Stimulated activated CD4-positive, alpha-beta T cell treated with anti-CD3 and anti-CD28 coated beads, TNF-alpha, amount 100 ng/mL, for 1 hour (primary cell): ENCODE measurements at regions not wholly inside any gene's neighbourhood (a gene's known extent, or its start where the extent isn't known, plus 50 kb on each side); places are given as distances from the start of the nearest gene placed in this dataset.
"Not testable (repeated sequence)": the region's sequence is repeated elsewhere in the genome, so short reads cannot be mapped to it uniquely, and the experiment has no call there.

Source experiments
- DNase-seq, 3 donors: peaks; one replicate each; pipeline ENCODE4 v3.0.0-alpha.2; 2020; ENCODE audit warnings: low read depth in 3 of 3, low spot score in 1 of 3

DNA sequence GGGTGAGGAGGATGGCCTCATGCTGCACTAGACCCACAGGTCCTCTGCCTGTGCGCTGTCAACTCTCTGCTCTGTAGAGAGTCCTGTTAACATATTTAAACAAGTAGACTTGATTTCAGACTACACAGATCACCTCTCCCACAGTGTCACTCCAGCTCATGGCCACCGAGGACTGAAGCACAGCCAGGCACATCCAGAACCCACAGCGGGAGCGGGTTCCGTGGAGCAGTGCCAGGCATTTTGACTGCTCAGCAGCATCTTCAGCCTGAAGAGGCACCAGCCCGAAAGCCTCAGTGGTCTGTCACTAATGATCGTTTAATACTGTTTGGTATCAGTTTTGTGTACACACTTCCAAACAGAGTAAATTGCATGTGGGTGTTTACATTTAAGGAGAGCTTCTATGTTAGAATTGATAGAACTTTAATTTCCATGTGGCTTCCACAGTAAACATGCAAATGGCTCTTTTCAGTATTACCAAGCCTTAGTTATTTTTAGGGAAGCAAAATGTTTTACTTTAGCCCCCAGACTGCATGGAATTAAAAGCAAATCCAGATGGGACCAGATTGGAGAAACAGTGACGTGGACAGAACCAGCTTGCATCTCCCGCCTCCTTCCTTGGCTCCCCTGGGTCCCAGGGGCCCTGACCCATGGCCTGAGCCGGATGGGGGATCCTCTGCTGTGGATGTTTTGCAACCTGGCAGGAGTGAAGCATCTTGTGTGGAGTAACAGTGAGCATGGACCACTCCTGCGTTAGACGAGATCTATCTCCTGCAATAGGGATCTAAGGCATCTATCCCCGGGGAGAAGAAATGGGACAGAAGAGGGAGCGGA is 196.7 kb upstream of the CDH4 start:
- DNase-seq: no peak

DNA sequence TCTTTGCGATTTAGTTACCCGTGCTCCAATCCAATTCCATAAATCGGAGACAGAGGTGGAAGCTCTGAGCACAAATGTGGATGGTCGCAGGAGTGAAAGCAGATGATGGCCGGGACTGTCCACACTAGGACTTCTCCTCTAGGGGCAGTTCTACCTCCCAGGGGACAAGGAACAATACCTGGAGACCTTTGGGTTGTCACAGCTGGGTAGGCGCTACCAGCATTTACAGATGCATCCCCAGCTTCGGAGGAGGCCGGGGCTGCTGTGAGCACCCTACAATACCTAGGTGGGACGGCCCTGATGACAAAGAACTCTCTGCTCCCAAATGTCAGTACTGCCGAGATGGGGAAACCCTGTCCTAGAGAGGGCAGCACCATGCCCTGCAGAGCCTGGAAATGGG is 195.9 kb upstream of the CDH4 start:
- no peak for DNase-seq

DNA sequence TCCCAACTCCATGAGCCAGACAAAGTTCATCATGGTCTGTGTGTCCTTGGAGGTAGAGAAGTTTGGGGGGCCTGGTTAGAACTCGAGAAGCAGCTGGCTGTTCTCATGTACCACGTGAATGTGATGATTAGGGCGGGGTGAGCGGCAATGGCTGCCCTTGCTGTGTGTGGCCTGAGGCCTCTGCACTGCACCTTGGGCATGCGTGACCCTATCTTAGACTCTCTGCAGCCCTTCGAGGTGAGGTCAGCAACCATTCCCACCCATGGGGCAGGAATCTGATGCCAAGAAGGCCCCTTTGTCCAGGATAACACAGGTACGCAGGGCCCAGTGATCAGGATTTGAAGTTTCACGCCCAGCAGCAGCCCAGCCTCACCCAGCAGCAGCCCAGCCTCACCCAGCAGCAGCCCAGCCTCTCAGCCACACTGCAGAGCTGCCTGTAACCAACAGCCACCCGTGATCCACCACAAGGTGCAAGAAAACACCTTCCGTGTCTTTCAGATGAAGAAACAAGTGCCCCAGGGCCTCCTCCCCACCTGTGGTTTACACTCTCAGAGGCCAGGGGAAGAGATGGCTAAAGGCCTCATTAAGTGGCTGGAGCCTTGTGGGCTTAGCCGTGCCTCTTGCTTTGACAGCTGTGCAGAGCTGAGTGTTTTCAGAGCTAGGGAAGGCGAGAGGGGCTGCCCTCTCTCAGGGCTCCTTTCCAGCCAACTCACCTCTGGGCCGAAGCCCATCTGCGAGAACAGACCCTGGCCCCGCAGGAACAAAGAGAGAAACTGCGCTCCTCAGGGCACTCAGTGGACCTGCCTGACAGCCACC is 195.2 kb upstream of the CDH4 start:
- DNase-seq: no peak

DNA sequence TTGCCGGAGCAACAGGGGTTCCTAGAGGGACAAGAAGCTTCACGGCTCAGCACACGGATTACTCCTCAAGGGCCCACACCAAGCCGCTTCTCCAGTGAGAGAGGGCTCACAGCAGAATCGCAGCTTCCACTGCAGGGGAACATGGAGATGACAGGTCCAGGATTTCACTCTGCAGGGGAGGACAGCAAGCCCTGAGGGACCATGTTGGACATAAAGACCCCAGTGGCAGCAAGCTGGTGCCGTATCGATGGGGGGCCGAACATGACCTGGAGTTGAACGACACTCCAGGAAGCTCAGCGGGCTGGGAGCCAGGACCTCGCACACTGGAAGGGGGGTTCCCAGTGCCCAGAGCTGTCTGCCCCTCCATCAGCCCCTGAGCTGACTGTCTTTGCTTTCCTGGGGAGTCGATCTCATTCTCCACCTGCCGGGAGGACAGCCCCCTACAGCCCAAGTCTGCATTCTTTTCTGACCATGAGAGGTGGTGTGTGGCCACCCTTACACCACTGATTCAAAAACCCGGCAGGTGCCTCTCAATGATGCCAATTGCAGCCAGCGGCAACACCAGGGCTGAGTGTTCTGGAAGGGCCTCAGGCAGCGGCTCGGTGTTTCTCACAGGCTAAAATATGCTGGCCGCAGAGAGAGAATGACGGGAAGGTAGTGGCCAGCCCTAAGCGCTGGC is 194.5 kb upstream of the CDH4 start:
- no peak for DNase-seq

DNA sequence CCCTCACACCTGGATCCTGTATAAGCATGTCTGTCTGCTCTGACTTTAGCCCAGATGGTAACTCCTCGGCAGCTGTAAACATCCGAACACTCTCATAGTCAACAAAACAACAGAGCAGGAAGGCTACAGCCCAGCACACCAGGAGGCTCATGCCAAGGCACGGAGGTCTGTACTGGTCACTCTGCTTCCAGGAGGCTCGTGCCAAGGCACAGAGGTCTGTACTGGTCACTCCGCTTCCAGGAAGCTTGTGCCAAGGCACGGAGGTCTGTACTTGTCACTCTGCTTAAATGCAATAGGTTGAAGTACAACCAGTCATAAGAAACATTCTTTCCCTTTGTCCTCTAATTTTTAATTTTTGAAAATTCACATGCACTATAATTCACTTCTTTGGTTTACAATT is 190.1 kb upstream of the CDH4 start:
- DNase-seq: no peak

DNA sequence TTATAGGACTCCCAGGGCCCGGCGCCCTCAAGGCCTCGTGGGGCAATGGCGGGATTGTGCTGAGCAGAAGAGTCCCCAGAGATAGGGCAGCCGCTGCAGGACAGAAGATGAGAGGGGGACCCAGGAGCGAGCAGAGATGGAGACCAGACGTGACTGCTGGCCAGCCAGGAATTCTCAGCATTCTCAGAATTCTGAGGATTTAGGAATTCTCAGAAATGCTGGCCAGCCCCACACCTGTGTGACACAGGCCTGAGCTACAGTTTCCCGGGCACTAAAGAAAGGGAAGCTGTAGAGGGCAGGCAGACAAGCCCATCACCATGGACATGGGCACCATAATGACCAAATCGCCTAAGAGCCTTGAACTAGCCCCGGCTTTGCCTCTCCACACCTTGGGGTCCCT is 186.2 kb upstream of the CDH4 start:
- DNase-seq: no peak

DNA sequence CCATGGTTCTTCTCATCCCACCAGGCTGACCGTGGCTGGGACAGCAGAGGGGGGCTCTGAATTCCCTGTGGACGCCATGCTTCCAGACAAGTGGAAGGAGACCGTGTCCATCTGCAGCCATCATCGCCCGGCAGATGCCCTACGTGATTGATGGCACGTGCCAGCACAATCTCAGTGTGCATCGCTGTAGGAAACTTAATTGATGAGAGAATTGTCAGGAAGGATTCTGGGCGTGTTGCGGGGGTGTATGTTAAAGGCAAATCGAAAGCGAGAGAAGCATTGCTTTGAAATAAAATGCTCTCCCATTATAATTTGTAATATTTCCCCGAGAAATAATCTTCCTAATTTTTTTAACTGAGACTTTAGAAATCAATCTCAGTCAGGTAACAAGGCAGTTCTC is 185.5 kb upstream of the CDH4 start:
- DNase-seq: no peak

DNA sequence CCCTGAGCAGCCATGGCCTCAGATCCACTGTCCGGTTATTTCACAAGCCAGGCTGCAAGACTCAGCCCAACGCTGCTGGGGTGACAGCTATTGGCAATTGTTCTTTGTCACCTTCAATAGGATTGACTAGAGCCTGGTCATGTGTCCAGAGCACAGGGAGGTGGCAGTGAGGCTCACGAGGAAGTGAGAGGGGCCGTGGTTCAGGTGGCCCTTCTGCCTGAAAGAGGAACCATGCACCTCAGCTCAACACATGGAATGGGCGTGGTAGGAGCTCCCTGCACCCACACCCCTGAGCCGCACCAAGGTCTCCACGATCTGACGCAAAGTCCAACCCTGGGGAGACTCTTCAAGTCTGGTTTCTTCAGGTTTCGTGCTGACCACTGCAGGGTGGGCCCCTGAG is 184.8 kb upstream of the CDH4 start:
- DNase-seq: no peak

DNA sequence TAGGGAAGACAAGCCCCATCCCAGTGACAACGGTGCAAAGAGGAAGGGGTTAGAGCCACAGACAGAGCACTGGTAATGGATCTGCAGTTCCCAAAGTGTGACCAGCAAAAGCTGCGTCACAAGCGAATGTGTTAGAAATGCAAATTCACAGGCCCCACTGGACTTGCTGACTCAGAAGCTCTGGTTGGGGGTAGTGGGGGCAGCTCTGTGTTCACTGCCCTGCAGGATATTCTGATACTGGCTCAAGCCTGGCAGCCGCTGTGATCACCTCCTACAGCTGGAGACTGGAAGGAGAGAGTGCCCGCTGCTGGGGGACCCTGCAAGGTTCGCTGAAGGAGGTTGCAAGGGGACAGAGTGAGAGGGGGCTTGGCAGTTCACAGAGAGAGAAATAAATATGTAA is 179.7 kb upstream of the CDH4 start:
- DNase-seq: no peak

DNA sequence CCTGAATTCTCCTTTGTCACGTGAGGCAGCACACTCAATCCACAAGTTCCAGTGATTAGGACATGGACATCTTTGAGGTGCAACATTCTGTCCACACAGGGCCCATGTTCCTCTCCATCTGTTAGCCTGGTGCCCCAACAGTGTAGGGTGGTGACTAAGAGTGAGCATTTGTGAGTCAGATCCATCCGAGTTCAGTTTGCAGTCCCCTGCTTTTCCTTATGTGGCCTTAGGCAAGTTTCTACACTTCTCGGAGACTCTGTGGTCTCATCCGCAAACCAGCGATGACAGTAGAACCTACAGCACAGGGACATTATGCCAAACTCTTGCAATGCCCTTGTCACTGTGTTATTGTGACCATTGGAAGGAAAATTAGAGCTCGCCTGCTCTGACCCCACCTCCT is 178.7 kb upstream of the CDH4 start:
- no peak for DNase-seq

DNA sequence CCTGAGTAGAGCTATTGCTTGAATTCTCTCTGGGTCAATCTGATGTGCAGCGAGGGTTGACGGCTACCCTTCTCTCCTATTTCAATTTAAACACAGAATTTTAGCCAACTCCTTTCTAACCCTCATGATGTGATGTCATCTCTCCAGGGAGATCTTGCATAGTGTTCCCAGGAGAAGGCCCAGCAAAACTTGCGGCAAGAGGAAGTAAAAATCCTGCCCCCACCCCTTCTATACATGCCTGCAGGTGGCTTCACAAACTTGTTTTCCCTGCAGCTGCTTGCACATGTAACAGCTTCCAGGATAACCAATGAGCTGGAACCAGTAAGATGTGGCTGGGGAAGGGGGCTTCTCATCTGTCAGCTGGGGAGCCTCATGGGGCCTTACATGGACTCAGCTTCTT is 169.3 kb upstream of the CDH4 start:
- no peak for DNase-seq

DNA sequence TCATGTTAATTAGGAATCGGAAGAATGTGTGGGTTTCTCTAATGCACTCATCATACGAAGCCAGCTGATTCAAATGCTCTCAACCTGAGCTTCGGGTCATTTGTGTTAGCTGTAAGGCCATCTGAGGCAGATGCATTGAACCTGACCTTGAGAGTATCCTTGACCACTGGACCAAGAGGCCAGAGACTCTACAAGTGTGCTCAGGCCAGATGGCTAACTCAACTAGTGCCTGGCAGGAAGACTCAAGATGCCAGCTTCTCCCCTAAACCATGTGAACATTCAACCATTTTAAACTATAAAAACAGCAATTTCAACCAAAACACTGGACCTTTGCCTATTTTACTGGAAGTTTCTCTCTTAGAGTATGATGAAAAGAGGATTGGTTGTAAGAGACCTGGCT is 168.6 kb upstream of the CDH4 start:
- no peak for DNase-seq

DNA sequence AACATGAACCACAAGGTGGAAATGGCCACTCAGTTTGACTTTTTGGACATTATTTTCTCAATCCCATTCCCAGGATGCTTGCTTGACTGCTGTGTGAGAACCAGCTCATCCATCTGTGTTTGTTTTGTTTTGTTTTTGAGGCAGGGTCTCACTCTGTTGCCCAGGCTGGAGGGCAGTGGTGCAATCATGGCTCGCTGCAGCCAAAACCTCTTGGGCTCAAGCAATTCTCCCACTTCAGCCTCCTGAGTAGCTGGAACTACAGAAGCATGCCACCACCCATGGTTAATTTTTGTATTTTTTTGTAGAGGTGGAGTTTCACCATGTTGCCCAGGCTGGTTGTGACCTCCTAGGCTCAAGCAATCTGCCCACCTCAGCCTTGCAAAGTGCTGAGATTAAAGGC is 166.0 kb upstream of the CDH4 start:
- DNase-seq: no peak

DNA sequence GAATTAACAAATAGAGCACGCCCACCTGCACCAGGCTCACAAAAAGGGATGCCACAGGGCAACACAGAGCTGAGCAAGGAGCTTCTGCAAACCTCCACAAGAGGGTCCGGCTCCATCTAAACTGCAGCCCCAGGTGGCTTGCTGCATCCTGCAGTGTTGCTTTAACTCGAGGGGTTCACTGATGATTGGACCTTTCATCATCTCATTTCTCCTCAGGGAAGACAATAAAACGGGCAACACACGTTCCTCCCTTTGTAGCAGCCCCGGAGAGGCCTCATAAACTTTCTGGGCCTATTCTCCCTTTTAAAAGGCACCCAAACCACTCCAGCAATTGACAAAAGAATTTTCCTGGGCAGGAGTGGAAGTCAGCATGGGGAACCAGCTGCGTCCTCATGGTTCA is 161.5 kb upstream of the CDH4 start:
- DNase-seq: no peak

DNA sequence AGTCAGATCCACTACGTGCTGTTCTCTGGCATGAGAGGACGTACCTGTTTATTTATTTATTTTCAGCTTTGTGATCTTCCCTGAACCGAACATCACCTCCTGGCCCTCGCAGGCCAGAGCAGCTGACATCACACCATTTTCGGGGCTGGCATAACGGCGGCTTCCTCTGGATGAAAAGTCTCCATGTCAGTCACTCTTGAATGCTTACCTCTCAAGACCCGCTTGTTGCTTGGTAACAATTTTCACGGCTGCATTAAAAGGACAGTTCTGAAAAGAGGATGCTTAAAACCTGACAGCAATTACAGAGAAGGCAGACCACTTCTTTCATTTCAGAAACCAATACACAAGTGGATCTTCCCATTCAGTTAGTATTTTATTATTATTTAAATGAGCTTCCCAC is 159.8 kb upstream of the CDH4 start:
- DNase-seq: no peak

DNA sequence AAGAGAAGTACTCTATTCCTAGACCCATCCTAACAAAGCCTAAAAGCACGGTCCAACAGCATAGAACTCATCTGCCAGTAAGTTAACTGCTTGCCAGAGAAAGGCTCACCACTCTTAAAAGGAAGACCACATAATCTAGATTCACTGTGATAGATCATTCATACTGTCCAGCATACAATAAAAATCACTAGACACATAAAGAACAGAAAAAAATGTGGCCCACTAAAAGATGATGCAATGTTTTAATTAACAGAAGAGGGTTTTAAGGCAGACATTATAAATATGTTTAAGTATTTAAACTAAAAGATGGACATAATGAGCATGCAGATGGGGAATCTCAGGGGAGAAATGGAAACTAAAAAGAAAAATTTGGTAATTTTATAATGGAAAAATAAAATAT is 157.5 kb upstream of the CDH4 start:
- no peak for DNase-seq

DNA sequence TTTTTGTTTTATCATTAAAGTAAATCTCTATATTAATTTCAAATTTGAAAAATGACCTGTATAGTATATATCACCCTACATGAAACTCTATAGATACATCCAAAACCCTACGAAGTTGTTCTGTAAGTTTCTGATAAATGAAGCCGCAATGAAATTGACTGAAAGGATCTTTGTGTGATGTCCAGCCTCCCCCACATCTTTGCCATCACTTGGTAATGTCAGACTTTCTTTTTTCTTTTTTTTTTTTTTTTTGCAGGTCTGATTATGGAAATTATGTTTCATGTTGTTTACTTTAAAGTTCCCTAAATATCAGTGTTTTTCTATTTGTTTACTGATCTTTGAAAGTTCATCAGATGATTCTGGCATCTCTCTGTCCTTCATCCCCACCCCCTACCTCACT is 155.6 kb upstream of the CDH4 start:
- no peak for DNase-seq

DNA sequence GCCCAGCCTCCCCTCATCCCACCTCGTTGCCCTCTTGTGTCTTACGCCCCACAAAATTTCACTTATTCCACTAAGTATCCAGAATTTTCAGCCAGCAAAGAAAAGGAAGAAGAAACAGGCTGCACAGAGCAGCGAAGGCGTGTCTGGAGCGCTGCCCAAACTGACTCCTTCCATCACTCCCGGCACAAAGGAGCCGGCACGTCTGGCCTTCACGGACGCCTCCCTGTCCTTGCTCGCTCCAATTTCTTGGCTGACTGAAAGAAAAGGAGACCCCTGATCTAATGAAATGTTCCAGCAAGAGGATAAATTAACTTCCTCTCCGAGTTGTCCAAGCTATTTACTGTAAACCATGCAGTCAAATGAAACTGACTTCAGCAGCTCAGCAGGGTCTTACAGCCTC is 152.3 kb upstream of the CDH4 start:
- no peak for DNase-seq

DNA sequence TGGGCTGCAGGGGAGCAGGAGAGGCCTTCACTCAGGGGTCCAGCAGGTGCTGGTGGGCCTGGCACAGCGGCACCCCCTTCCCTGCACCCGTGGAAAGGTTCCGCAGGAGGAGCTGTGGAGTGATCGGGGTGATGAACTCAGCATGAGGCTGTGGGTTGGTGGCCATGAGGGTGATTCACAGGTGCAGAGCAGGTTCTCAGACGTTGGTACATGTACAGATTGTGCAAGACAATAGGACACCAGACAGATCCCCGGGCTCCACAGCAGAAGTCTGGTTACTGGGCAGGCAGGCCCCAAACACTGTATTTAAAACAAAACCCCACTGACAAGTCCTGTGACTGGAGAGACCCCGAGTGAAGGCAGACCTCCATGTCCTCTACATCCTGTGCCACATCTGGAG is 151.6 kb upstream of the CDH4 start:
- no peak for DNase-seq

DNA sequence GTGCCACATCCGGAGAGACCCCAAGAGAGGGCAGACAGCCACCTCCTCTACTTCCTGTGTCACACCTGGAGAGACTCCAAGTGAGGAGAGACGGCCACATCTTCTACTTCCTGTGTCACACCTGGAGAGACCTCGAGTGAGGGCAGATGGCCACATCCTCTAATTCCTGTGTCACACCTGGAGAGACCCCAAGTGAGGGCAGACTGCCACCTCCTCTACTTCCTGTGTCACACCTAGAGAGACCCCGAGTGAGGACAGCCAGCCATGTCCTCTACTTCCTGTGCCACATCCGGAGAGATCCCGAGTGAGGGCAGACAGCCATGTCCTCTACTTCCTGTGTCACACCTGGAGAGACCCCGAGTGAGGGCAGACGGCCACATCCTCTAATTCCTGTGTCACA is 150.7 kb upstream of the CDH4 start:
- not testable (repeated sequence) for DNase-seq

DNA sequence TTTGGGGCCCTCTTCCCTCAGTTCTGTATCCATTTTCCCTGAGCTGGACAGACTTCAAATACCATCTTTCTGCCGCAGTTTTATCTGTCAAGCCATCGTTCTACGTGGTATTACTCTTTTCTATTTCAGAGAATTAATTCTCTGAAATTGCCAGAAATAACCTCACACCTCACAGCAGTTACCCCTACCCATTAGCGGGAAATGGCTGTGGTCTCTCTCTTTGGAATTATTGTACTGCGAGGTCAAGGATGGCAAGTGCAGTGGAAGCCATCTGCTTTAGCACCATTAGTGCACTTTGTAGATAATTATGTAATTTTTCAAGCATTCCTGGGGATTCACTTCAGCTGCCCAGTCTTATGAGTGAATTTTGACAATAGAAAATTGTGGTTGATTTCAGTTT is 147.8 kb upstream of the CDH4 start:
- DNase-seq: no peak

DNA sequence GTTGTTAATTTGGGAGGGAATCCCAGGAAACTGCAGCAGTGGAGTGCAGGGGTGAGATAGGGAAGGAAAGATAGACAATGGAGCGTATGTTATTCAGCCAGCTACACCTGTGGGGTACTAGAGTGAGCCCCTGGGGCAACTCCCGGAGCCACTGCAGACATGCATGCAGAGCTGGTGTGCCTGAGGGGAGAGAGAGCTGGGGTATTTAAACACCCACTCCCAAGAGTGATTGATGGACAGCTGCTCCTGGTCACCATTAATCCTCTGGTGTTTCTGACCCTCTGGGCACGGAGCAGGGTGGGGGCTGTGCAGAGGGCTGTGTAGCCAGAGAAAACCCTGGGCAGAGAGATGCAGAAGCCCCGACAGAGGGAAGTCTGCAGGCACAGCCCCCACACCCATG is 146.7 kb upstream of the CDH4 start:
- DNase-seq: no peak
